Esophagus squamous epithelium (tissue), 4 donors: ENCODE measurements at regions not wholly inside any gene's neighbourhood (a gene's known extent, or its start where the extent isn't known, plus 50 kb on each side); places are given as distances from the start of the nearest gene placed in this dataset.

ENCODE experiments used
- POLR2A ChIP-seq, 4 donors: fragments of 450-650 bp; IDR thresholded peaks; one replicate each; pipeline ENCODE4 v1.6.1; 2017; ENCODE audit warnings: antibody characterized with exemption in 4 of 4, mild to moderate bottlenecking in 4 of 4, moderate library complexity in 3 of 4
- TF ChIP-seq, protein P1 (sequence below), 6 experiments: fragments of 450-650 bp in 4 of 6; fragments of 200-600 bp in 2 of 6; sonication (generic) in 2 of 6; IDR thresholded peaks; one replicate each; pipeline ENCODE4 v1.5.1; 2016 to 2019; ENCODE audit warnings: antibody characterized with exemption in 6 of 6, mild to moderate bottlenecking in 4 of 6, moderate library complexity in 4 of 6

DNA sequence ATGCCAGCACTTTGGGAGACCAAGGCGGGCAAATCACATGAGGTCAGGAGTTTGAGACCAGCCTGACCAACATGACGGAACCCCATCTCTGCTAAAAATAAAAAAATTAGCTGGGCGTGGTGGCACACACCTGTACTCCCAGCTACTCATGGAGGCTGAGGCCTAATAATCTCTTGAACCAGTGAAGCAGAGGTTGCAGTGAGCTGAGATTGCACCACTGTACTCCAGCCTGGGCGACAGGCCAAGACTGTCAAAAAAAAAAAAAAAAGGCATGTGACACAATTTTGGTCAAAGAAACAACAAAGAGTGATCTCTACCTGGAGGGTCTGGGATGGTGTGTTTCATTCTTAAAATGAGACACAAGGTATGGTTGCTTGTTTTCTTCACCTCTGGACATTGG is 188.2 kb upstream of the HS3ST1 start:
- TF ChIP-seq, protein P1, sequence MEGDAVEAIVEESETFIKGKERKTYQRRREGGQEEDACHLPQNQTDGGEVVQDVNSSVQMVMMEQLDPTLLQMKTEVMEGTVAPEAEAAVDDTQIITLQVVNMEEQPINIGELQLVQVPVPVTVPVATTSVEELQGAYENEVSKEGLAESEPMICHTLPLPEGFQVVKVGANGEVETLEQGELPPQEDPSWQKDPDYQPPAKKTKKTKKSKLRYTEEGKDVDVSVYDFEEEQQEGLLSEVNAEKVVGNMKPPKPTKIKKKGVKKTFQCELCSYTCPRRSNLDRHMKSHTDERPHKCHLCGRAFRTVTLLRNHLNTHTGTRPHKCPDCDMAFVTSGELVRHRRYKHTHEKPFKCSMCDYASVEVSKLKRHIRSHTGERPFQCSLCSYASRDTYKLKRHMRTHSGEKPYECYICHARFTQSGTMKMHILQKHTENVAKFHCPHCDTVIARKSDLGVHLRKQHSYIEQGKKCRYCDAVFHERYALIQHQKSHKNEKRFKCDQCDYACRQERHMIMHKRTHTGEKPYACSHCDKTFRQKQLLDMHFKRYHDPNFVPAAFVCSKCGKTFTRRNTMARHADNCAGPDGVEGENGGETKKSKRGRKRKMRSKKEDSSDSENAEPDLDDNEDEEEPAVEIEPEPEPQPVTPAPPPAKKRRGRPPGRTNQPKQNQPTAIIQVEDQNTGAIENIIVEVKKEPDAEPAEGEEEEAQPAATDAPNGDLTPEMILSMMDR (IDR thresholded peaks at IDR 0.05): no peak
- no peak for TF ChIP-seq POLR2A (IDR thresholded peaks at IDR 0.05)
